Activated naive CD4-positive, alpha-beta T cell (primary cell): ENCODE measurements at regions not wholly inside any gene's neighbourhood (a gene's known extent, or its start where the extent isn't known, plus 50 kb on each side); places are given as distances from the start of the nearest gene placed in this dataset.

Source experiments
- DNase-seq, 4 experiments: peaks; one replicate each; lab custom pipeline; 2025; lab: John Stamatoyannopoulos, UW

DNA sequence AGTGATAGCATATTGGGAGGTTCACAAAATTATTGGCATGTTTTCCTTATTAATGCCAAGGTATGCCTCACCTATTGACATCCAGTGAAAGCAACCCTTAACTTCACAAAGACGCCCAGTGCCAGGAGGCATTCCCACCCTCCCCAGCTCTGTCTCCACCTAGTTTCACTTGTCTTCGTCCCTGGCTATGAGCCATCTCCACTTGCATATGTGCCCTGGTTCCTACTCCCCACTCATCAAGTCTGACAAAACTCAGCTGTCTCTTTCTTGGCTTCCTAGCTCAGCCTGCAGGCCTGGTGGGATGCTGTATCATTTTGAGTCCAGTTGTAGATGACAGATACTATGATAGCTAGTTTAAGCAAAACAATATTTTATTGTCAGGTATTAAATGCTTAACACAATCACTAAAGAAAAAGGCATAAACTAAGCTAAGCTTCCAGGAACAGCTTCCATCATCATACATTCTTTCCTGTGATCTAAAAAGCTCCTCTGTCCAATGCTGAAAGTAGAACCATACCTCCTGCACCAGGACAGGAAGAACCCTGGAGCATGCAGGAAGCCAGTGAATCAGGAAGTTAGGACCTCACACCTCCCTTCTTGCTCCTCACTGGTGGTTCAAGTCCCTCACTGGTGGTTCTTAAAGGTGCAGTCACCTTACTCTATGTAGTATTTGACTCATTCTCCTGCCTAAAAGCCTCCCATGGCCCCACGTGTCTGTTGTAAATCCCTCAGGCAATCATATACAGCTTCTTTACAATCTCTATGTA lies 410.3 kb upstream of the RASGEF1B start:
- no peak for DNase-seq

GRCh38 chr4:81876106-81876505 lies 404.4 kb upstream of the RASGEF1B start:
- no peak for DNase-seq

DNA sequence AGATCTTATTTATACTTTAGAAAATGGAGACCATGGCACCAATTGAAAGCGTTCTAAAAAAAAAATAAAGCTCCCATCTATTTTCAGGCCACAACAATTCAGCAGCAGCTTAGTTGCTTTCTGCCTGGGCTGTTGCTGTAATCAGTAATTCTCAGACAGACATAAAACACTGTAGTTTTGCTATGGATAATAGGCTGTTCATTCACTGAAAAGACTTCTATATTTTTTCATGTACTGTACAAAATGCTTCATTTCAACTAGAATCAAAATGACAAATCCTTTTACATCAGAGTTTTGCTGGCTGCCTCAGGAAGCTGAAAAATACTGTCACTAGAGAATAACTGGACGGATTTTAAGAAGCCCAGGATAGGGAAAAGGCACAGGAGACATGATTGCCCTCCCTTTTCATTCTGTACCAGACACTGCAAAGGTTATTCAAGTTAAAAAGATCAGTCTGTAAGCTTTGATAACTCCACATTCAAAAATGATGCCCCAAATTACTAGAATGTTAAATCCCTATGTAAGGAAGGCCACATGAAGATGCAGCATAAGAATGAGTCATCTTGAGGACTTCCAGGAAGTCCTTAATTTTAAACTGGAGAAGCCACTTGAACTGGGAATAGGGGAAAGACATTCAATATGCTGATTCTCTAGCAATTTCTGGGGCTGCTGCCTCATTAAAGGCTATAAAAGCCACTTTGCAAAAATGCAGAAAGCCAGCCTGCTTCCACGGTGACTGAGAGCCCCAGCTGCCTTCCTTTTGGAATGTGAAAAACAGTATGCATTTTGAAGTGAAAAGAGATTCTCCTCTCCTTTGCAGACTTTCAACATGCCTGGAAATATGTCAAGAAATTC lies 403.2 kb upstream of the RASGEF1B start:
- no peak for DNase-seq

DNA sequence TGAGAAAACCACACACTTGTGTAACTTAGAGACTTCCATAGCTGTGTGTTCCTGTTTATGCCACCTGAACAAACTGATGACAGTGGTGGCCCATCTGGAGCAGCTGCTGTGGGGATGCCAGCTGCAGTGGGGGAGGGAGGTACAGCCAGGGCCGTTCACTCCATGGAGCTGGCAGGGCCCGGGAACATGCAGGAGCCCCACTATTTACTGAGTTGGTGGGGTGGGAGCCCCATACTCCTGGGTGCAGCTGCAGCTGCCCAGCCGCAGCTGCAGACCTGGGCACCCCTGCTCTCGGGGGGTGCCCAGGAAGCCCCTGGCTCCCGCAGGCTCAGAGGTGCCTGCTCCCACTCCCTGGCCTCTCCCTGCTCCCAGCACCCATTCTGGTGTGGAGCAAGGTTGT lies 398.6 kb upstream of the RASGEF1B start:
- DNase-seq, result no peak

GRCh38 chr4:81860111-81860510 lies 388.4 kb upstream of the RASGEF1B start:
- DNase-seq, result no peak

DNA sequence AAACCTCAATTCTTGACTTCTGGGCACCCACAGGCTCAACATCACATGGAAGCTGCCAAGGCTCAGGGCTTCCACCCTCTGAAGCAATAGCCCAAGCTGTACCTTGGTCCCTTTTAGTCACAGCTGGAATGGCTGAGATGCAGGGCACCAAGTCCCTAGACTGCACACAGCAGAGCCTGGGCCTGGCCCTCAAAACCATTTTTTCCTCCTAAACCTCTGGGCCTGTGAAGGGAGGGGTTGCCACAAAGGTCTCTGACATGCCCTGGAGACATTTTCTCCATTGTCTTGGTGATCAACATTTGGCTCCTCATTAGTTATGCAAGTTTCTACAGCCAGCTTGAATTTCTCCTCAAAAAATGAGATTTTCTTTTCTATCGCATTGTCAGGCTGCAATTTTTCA lies 382.7 kb upstream of the RASGEF1B start:
- DNase-seq, result no peak

DNA sequence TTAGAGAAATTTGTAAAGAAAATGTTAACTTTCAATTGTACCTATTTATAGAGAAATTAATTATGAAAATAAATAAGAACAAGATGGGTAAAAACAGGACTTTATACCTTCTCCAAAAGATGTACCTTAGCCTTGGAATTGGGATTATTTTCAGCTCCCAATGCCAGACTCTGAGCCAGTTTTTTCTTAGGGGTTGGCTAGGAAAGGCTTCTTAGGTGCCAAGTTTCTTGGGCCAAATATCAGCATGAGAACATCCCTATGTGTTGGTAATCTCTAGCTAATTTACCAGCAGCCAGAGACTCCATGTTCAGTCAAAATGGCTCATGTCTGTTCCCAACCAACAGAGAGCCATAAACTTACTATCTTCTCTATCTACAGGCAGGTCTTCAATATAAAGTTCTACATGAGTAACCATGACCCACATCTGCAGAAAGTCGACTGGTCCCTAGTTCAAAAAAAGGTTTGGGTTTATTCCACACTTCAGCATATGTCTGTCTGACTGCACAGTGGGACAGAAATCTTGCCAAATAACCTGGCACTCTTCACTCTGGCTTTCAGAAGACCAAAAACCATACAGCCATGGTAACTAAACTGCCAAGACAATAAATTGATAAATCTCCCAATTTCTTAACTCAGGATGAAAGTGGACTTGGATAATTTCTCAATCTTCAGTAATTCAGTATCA lies 380.5 kb upstream of the RASGEF1B start:
- no peak for DNase-seq

GRCh38 chr4:81850701-81851100 lies 379.0 kb upstream of the RASGEF1B start:
- DNase-seq, result no peak

DNA sequence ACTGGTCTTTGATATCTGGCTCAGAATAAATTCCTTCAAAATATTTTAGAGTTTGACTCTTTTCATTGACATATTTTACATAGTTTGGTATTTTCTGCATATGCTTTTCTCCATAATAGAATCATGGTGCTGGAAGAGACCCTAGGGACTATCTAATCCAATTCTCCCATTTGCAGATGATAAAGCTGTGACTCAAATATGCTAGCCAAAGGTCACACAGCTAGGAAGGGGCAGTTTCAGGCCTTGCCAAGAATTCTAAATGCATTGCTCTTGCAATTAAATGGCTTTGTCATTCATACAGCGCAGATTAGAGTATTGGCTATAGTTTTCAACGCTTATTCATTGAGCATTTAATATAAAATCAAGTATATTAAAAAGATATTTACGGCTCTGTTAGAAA lies 374.1 kb upstream of the RASGEF1B start:
- DNase-seq, result no peak

- DNase-seq, result no peak
Measured at GRCh38 chr4:81845273-81845672, 373.6 kb upstream of the RASGEF1B start.

DNA sequence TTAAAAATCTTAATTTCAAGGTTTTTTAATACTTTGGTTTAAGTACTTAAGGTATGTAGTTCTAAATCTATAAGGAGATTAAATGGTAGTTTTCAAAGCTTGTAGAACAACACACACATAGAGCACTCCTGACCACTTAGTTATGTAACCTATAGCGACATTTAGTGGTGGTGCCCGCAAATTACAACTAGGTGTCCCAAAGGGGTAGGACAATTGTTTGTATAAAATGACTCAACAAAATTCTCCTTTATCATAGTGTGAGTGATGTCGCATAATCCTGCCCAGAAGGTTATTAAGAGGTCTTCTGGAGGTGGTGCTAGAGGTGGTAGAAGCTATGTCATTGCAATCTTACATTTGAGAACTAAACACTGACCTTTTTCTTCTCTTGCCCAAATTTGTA lies 373.0 kb upstream of the RASGEF1B start:
- DNase-seq, result peak in 3 of 4 experiments; percentile 9 to 35 (median 25)

DNA sequence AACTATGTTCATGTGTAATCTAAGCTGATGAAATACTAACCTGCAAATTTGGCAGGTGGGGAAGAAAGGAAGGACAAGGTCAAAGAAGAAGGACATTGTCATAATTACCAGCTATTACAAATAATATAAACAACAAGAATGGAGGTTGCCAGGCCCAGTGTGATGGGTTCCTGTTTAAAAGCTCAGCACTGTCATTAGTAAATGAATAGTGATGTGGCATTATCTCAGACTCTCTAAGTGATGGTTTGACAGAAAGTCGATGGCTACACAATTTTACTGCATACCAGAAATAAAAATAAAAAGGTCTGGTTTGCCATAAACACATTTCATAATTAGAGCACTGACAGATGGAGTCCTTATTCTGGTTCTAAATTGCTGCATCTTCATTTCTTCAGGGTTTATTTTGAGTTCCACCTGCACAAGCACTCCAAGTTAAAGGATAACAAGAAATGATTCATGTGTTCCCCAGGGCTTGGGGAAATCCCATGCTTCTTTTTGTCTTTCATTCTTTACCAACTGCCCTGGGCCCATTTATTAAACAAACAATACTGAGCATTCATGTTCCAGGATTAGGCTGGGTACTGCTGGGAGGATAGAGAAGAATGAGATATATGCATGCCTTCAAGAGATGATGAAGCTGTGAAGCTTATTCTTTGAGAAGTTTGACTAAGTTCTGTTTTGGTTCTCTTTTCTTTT lies 367.8 kb upstream of the RASGEF1B start:
- no peak for DNase-seq

GRCh38 chr4:81838586-81838985 lies 366.9 kb upstream of the RASGEF1B start:
- no peak for DNase-seq

GRCh38 chr4:81836716-81837115 lies 365.0 kb upstream of the RASGEF1B start:
- DNase-seq, result no peak

- no peak for DNase-seq
Measured at GRCh38 chr4:81833576-81833975, 361.9 kb upstream of the RASGEF1B start.

DNA sequence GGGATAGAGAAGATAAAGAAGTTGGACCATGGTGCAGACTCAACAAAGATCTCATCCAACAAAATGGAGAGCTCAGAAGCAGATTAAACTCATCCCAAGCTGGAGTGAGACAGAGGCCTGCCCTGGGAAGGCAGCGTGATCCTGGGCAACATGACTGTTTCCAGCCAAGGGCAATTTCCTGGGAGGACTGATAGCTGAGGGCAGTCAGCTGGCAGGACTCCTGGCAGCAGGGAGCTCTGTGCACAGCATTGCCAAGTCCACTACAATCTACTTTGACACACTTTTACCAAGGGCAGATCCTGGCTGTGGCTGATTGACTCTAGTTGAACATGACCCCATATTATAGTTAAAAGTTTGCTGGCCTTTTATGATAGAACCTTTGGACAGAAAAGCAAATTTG lies 357.3 kb upstream of the RASGEF1B start:
- no peak for DNase-seq

GRCh38 chr4:81827577-81828202 lies 356.0 kb upstream of the RASGEF1B start:
- no peak for DNase-seq

- DNase-seq, result no peak
Measured at GRCh38 chr4:81826817-81827424, 355.2 kb upstream of the RASGEF1B start.

DNA sequence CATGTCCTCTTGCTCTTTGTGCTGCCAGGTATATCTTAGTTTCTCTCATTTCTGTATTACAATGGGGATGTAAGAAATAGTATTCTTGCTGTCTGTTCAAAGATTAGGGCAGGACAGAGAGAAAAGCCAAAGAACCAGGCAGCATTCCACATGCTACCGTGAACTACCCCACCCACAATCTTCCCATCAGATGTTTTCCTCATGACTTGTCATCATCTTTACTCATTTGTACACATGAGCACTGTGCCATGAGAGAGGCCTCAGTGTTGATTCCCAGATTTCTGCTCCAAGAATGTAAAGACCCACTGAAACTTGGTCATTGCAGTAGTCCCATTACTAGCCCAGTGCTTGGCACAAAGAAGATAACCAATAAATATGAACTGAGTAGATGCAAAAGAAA lies 354.6 kb upstream of the RASGEF1B start:
- DNase-seq, result no peak

GRCh38 chr4:81818385-81818920 lies 346.7 kb upstream of the RASGEF1B start:
- no peak for DNase-seq
